ENCODE measurements at regions not wholly inside any gene's neighbourhood (a gene's known extent, or its start where the extent isn't known, plus 50 kb on each side); places are given as distances from the start of the nearest gene placed in this dataset.

GRCh38 chr10:61828034-61828433 is 73.5 kb upstream of the ARID5B start:
- no peak for DNase-seq (ENCODE audit: extremely low read depth, low read depth)
- TF ChIP-seq, protein P1, sequence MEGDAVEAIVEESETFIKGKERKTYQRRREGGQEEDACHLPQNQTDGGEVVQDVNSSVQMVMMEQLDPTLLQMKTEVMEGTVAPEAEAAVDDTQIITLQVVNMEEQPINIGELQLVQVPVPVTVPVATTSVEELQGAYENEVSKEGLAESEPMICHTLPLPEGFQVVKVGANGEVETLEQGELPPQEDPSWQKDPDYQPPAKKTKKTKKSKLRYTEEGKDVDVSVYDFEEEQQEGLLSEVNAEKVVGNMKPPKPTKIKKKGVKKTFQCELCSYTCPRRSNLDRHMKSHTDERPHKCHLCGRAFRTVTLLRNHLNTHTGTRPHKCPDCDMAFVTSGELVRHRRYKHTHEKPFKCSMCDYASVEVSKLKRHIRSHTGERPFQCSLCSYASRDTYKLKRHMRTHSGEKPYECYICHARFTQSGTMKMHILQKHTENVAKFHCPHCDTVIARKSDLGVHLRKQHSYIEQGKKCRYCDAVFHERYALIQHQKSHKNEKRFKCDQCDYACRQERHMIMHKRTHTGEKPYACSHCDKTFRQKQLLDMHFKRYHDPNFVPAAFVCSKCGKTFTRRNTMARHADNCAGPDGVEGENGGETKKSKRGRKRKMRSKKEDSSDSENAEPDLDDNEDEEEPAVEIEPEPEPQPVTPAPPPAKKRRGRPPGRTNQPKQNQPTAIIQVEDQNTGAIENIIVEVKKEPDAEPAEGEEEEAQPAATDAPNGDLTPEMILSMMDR (IDR thresholded peaks at IDR 0.05; ENCODE audit: low read depth, low read length): no peak

- no peak for DNase-seq (ENCODE audit: extremely low read depth, low read depth)
- TF ChIP-seq, protein P1 (IDR thresholded peaks at IDR 0.05; ENCODE audit: low read depth, low read length): no peak
Observed at GRCh38 chr10:61828788-61829187, 72.7 kb upstream of the ARID5B start.

GRCh38 chr10:61830072-61830845 is 71.2 kb upstream of the ARID5B start:
- DNase-seq (ENCODE audit: extremely low read depth, low read depth): no peak
- TF ChIP-seq, protein P1 (IDR thresholded peaks at IDR 0.05; ENCODE audit: low read depth, low read length): no peak

DNA sequence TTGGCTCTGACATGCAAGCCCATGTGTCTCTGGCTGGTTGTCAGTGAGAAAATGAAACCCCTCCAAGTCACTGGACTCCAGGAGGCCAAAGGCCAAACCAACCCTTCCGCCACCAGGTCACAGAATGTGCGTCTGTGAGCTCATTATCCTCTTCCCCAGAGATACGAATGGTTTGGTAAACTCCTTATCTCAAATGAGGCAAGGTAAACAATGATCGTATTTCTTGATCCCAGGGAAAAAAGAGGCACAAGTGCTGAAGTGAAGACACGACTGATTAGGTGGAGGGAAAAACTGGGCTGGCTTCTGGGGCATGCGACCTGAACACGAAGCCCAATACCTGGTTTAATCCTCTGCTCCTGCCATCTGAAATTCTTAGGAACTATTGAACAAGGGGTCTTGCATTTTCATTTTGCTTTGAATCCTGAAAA is 70.6 kb upstream of the ARID5B start:
- no peak for DNase-seq (ENCODE audit: extremely low read depth, low read depth)
- TF ChIP-seq, protein P1 (IDR thresholded peaks at IDR 0.05; ENCODE audit: low read depth, low read length): no peak

DNA sequence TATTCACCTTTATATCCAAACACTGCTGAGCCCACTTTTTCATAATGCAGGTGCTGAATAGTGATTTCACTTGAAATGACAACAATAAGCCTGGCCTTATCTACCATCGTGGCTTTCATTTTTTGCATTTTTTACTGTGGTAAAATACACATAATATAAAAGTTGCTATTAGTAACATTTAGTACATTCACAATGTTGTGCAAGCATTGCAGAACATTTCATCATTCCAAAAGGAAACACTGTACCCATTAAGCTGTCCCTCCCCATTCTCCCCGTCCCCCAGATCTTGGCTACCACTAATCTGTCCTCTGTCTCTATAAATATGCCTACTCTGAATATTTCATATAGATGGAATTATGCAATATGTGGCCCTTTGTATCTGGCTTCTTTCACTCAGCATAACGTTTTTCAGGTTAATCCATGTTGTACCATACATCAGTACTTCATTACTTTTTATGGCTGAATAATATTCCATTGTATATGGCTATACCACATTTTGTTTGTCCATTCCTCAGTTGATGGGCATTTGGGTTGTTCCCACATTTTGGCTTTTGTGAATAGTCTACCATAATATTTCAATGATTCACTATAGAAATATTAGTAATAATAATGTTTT is 68.5 kb upstream of the ARID5B start:
- TF ChIP-seq, protein P1 (IDR thresholded peaks at IDR 0.05; ENCODE audit: low read depth, low read length): no peak
- no peak for DNase-seq (ENCODE audit: extremely low read depth, low read depth)

DNA sequence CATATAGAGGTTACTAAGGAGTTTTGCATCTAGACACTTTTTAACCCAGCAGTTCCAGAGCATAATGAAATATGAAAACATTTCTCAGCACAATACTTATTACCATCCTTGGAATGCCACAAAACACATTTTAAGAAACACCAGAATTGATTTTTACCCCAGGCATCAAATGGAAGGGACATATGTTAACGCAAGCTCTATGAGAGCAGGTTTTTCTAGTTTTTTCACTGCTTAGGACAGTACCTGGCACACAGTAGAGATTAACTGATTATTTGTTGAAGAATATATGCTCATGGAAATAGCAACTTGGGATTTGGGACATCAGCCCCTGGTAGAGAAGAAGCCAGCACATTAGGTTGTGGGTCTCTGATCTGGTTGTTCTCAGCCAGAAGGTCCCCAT is 67.0 kb upstream of the ARID5B start:
- DNase-seq (ENCODE audit: extremely low read depth, low read depth): no peak
- TF ChIP-seq, protein P1 (IDR thresholded peaks at IDR 0.05; ENCODE audit: low read depth, low read length): no peak

All from AG09319 (cell line).